Adrenal gland (tissue), 5 donors: ENCODE measurements at regions not wholly inside any gene's neighbourhood (a gene's known extent, or its start where the extent isn't known, plus 50 kb on each side); places are given as distances from the start of the nearest gene placed in this dataset.

Experiments
- CTCF ChIP-seq, 6 experiments: fragments of 450-650 bp in 4 of 6; fragments of 200-600 bp in 2 of 6; sonication (generic) in 1 of 6; IDR thresholded peaks; 1 replicate in 5 of 6; 2 replicates in 1 of 6; pipeline versions ENCODE4 v1.5.1 to v1.8.0; 2016 to 2021; ENCODE audit warnings: antibody characterized with exemption in 6 of 6, mild to moderate bottlenecking in 2 of 6, moderate library complexity in 1 of 6
- POLR2A ChIP-seq, 2 donors: fragments of 450-650 bp; IDR thresholded peaks; one replicate each; pipeline ENCODE4 v1.6.1; 2017; ENCODE audit warnings: antibody characterized with exemption in 2 of 2, mild to moderate bottlenecking in 2 of 2, moderate library complexity in 1 of 2
- donor health status: DM: no; HTN: no; CAD: no.

- TF ChIP-seq CTCF (IDR thresholded peaks at IDR 0.05): no peak
- no peak for TF ChIP-seq POLR2A (IDR thresholded peaks at IDR 0.05)
Observed at GRCh38 chr20:40103420-40103819, 585.6 kb downstream of the MAFB start.
